ENCODE measurements at regions not wholly inside any gene's neighbourhood (a gene's known extent, or its start where the extent isn't known, plus 50 kb on each side); places are given as distances from the start of the nearest gene placed in this dataset. TPM values are rescaled to one million over a fixed set of nuclear protein-coding genes. Genes with fewer than 3 reads are reported as not detected.

GRCh38 chr3:63199606-63200005 is 78.5 kb upstream of the SYNPR start:
- no peaks in the 10 kb centered on the region for H3K36me3 ChIP-seq (replicated peaks; ENCODE audit: insufficient read depth, low read depth)
- 23% methylated on average over 2 of the region's 2 CpGs for WGBS (ENCODE audit: low lambda C conversion rate, missing lambda C conversion rate)
- H3K4me1 ChIP-seq (ENCODE audit: insufficient read depth), result no peaks in the 10 kb centered on the region
- no peak overlapping the region for H3K4me3 ChIP-seq
- no peaks in the 10 kb centered on the region for H3K9me2 ChIP-seq (replicated peaks; ENCODE audit: insufficient read depth)
- DNase-seq (ENCODE audit: low spot score), result no peak
- no peak overlapping the region for H2AFZ ChIP-seq
- H3K79me2 ChIP-seq, result no peaks in the 10 kb centered on the region
- TF ChIP-seq CTCF (IDR thresholded peaks at IDR 0.05; ENCODE audit: poor library complexity) (no peak), EZH2 (IDR thresholded peaks at IDR 0.05; ENCODE audit: borderline replicate concordance) (no peak), EZH2phosphoT487 (IDR thresholded peaks at IDR 0.05; ENCODE audit: low read depth, severe bottlenecking, unreplicated experiment) (no peak)
- H3K4me2 ChIP-seq, result no peak overlapping the region
- no peaks in the 10 kb centered on the region for H3K9me3 ChIP-seq (ENCODE audit: low read depth)
- H3K27me3 ChIP-seq, result peaks cover 5% of the 10 kb centered on the region
- no peak overlapping the region for H3K27ac ChIP-seq
- H4K20me1 ChIP-seq (ENCODE audit: insufficient read depth, poor library complexity, severe bottlenecking), result no peaks in the 10 kb centered on the region

- Histone ChIP-seq H3K4me3 (no peak overlapping the region), H3K36me3 (replicated peaks; ENCODE audit: insufficient read depth, low read depth) (no peaks in the 10 kb centered on the region), H3K27me3 (peaks cover 7% of the 10 kb centered on the region), H3K4me2 (no peak overlapping the region), H3K9me2 (replicated peaks; ENCODE audit: insufficient read depth) (no peaks in the 10 kb centered on the region), H3K4me1 (ENCODE audit: insufficient read depth) (no peaks in the 10 kb centered on the region), H3K79me2 (no peaks in the 10 kb centered on the region), H3K27ac (no peak overlapping the region), H2AFZ (no peak overlapping the region), H4K20me1 (ENCODE audit: insufficient read depth, poor library complexity, severe bottlenecking) (no peaks in the 10 kb centered on the region), H3K9me3 (ENCODE audit: low read depth) (no peaks in the 10 kb centered on the region)
- 91% methylated on average over 1 of the region's 1 CpG for WGBS (ENCODE audit: low lambda C conversion rate, missing lambda C conversion rate)
- no peak for TF ChIP-seq EZH2 (IDR thresholded peaks at IDR 0.05; ENCODE audit: borderline replicate concordance)
- no peak for TF ChIP-seq CTCF (IDR thresholded peaks at IDR 0.05; ENCODE audit: poor library complexity)
- no peak for TF ChIP-seq EZH2phosphoT487 (IDR thresholded peaks at IDR 0.05; ENCODE audit: low read depth, severe bottlenecking, unreplicated experiment)
- DNase-seq (ENCODE audit: low spot score), result no peak
Measured at GRCh38 chr3:63202529-63202928, 75.6 kb upstream of the SYNPR start.

- no peak overlapping the region for H3K27ac ChIP-seq
- no peak for DNase-seq (ENCODE audit: low spot score)
- H3K27me3 ChIP-seq, result peaks cover 9% of the 10 kb centered on the region
- no peak overlapping the region for H3K4me2 ChIP-seq
- no peaks in the 10 kb centered on the region for H3K36me3 ChIP-seq (replicated peaks; ENCODE audit: insufficient read depth, low read depth)
- H2AFZ ChIP-seq, result no peak overlapping the region
- no peaks in the 10 kb centered on the region for H3K9me2 ChIP-seq (replicated peaks; ENCODE audit: insufficient read depth)
- no peaks in the 10 kb centered on the region for H3K9me3 ChIP-seq (ENCODE audit: low read depth)
- no peaks in the 10 kb centered on the region for H4K20me1 ChIP-seq (ENCODE audit: insufficient read depth, poor library complexity, severe bottlenecking)
- 58% methylated on average over 2 of the region's 2 CpGs for WGBS (ENCODE audit: low lambda C conversion rate, missing lambda C conversion rate)
- no peak overlapping the region for H3K4me3 ChIP-seq
- TF ChIP-seq CTCF (IDR thresholded peaks at IDR 0.05; ENCODE audit: poor library complexity), result no peak
- no peak for TF ChIP-seq EZH2phosphoT487 (IDR thresholded peaks at IDR 0.05; ENCODE audit: low read depth, severe bottlenecking, unreplicated experiment)
- no peak for TF ChIP-seq EZH2 (IDR thresholded peaks at IDR 0.05; ENCODE audit: borderline replicate concordance)
- H3K79me2 ChIP-seq, result no peaks in the 10 kb centered on the region
- no peaks in the 10 kb centered on the region for H3K4me1 ChIP-seq (ENCODE audit: insufficient read depth)
Measured at GRCh38 chr3:63207066-63207590, 71.0 kb upstream of the SYNPR start.

- WGBS (ENCODE audit: low lambda C conversion rate, missing lambda C conversion rate), result 42% methylated on average over 1 of the region's 1 CpG
- no peaks in the 10 kb centered on the region for H3K4me1 ChIP-seq (ENCODE audit: insufficient read depth)
- TF ChIP-seq EZH2 (IDR thresholded peaks at IDR 0.05; ENCODE audit: borderline replicate concordance), result no peak
- H2AFZ ChIP-seq, result no peak overlapping the region
- no peak overlapping the region for H3K4me2 ChIP-seq
- no peaks in the 10 kb centered on the region for H3K9me2 ChIP-seq (replicated peaks; ENCODE audit: insufficient read depth)
- H3K9me3 ChIP-seq (ENCODE audit: low read depth), result no peaks in the 10 kb centered on the region
- H3K27ac ChIP-seq, result no peak overlapping the region
- DNase-seq (ENCODE audit: low spot score), result no peak
- no peaks in the 10 kb centered on the region for H4K20me1 ChIP-seq (ENCODE audit: insufficient read depth, poor library complexity, severe bottlenecking)
- H3K79me2 ChIP-seq, result no peaks in the 10 kb centered on the region
- H3K4me3 ChIP-seq, result no peak overlapping the region
- H3K27me3 ChIP-seq, result peaks cover 14% of the 10 kb centered on the region
- no peaks in the 10 kb centered on the region for H3K36me3 ChIP-seq (replicated peaks; ENCODE audit: insufficient read depth, low read depth)
Measured at GRCh38 chr3:63228087-63228486, 50.0 kb upstream of the SYNPR start.

Small RNA genes in the stretch of these regions (small RNA-seq; reads per million reads assigned to genes)
- not detected for gene UBL5P3

All from hepatocyte (in vitro differentiated cells).